CD14-positive monocyte (primary cell): ENCODE measurements at regions not wholly inside any gene's neighbourhood (a gene's known extent, or its start where the extent isn't known, plus 50 kb on each side); places are given as distances from the start of the nearest gene placed in this dataset.

ENCODE experiments used
- DNase-seq, 3 donors: peaks; one replicate each; pipeline ENCODE4 v3.0.0-alpha.2; 2011 to 2022
- H2AFZ ChIP-seq: 2 replicates; pipeline ENCODE4 v1.6.0; 2012; ENCODE audit warnings: mild to moderate bottlenecking, low read depth, low read length, inconsistent platforms; ENCODE audit not compliant: insufficient read depth, poor library complexity, severe bottlenecking
- H3K27ac ChIP-seq, 2 donors: 1 replicate in 1 of 2; 2 replicates in 1 of 2; pipeline ENCODE4 v1.5.1; 2012 to 2013; ENCODE audit warnings: low read length in 2 of 2, control low read depth in 1 of 2, inconsistent platforms in 1 of 2, low read depth in 1 of 2, mild to moderate bottlenecking in 1 of 2
- H3K27me3 ChIP-seq, 2 donors: one replicate each; pipeline versions ENCODE4 v1.6.0 to v1.6.1; 2011 to 2013; ENCODE audit warnings: low read length in 2 of 2; ENCODE audit not compliant: control insufficient read depth in 2 of 2, insufficient read depth in 2 of 2
- H3K36me3 ChIP-seq, 2 donors: replicated peaks in 1 of 2; 1 replicate in 1 of 2; 2 replicates in 1 of 2; pipeline versions ENCODE4 v1.5.1 to v1.6.1; 2012 to 2013; ENCODE audit warnings: low read length in 2 of 2, control low read depth in 1 of 2, inconsistent platforms in 1 of 2, mild to moderate bottlenecking in 1 of 2; ENCODE audit not compliant: insufficient read depth in 2 of 2, control insufficient read depth in 1 of 2
- H3K4me1 ChIP-seq, 2 donors: 1 replicate in 1 of 2; 2 replicates in 1 of 2; pipeline versions ENCODE4 v1.5.1 to v1.6.1; 2012 to 2013; ENCODE audit warnings: low read length in 2 of 2, control low read depth in 1 of 2, inconsistent platforms in 1 of 2, mild to moderate bottlenecking in 1 of 2, moderate library complexity in 1 of 2; ENCODE audit not compliant: insufficient read depth in 2 of 2, control insufficient read depth in 1 of 2
- H3K4me2 ChIP-seq: replicated peaks from 2 replicates; pipeline ENCODE3; 2012; ENCODE audit warnings: low read length, moderate library complexity, mild to moderate bottlenecking; ENCODE audit not compliant: poor library complexity, severe bottlenecking; ENCODE audit errors: extremely low read depth
- H3K4me3 ChIP-seq, 3 experiments: fragments of 200-600 bp in 1 of 3; sonication (generic) in 1 of 3; replicated peaks in 1 of 3; 1 replicate in 2 of 3; 2 replicates in 1 of 3; pipeline ENCODE4 v1.5.1; 2011 to 2013; ENCODE audit warnings: low read length in 3 of 3, mild to moderate bottlenecking in 3 of 3, control low read depth in 2 of 3, low read depth in 2 of 3, inconsistent platforms in 1 of 3, moderate library complexity in 1 of 3
- H3K79me2 ChIP-seq: 2 replicates; pipeline ENCODE4 v1.6.0; 2012; ENCODE audit warnings: mild to moderate bottlenecking, control low read depth, inconsistent platforms, low read length, moderate library complexity; ENCODE audit not compliant: insufficient read depth
- H3K9ac ChIP-seq: 2 replicates; pipeline ENCODE4 v1.6.0; 2017; ENCODE audit warnings: low read length, mild to moderate bottlenecking; ENCODE audit not compliant: insufficient read depth, poor library complexity, severe bottlenecking
- H3K9me3 ChIP-seq, 2 donors: replicated peaks in 1 of 2; 1 replicate in 1 of 2; 2 replicates in 1 of 2; pipeline versions ENCODE4 v1.5.1 to v1.6.1; 2012 to 2013; ENCODE audit warnings: low read length in 2 of 2, control low read depth in 1 of 2; ENCODE audit not compliant: control insufficient read depth in 1 of 2, insufficient read depth in 1 of 2
- H4K20me1 ChIP-seq: 2 replicates; pipeline ENCODE4 v1.6.0; 2012; ENCODE audit warnings: mild to moderate bottlenecking, low read length, control low read depth, moderate library complexity; ENCODE audit not compliant: insufficient read depth
- H3K27ac Mint-ChIP-seq, 7 donors: one replicate each; pipeline ENCODE4 v1.8.0; 2020; ENCODE audit warnings: mild to moderate bottlenecking in 7 of 7, mixed read lengths in 7 of 7, moderate library complexity in 6 of 7, inconsistent platforms in 2 of 7
- H3K27me3 Mint-ChIP-seq, 3 donors: one replicate each; pipeline ENCODE4 v1.8.0; 2021 to 2022; ENCODE audit warnings: low read depth in 3 of 3, mild to moderate bottlenecking in 3 of 3, mixed read lengths in 3 of 3, moderate library complexity in 3 of 3, inconsistent platforms in 1 of 3
- H3K36me3 Mint-ChIP-seq, 2 donors: one replicate each; pipeline ENCODE4 v1.8.0; 2020; ENCODE audit warnings: mixed read lengths in 2 of 2, inconsistent platforms in 1 of 2, mild to moderate bottlenecking in 1 of 2
- H3K4me1 Mint-ChIP-seq: one replicate; pipeline ENCODE4 v1.8.0; 2020; ENCODE audit warnings: mild to moderate bottlenecking, mixed read lengths
- H3K4me3 Mint-ChIP-seq, 2 donors: one replicate each; pipeline ENCODE4 v1.8.0; 2020; ENCODE audit warnings: mild to moderate bottlenecking in 2 of 2, mixed read lengths in 2 of 2, moderate library complexity in 1 of 2
- H3K9me3 Mint-ChIP-seq, 7 donors: one replicate each; pipeline ENCODE4 v1.8.0; 2020 to 2022; ENCODE audit warnings: mixed read lengths in 7 of 7, mild to moderate bottlenecking in 6 of 7, moderate library complexity in 6 of 7, inconsistent platforms in 2 of 7
- WGBS: methylation state at CpG from one replicate; pipeline ENCODE4 v1.1.5; 2013; ENCODE audit warnings: missing lambda C conversion rate; ENCODE audit not compliant: insufficient coverage; 5-methylcytosine and 5-hydroxymethylcytosine counted together
- intact Hi-C, 2 donors: fragments of 100-400 bp; cut with micrococcal nuclease; formaldehyde crosslinking; loops; one replicate each; pipeline versions ENCODE4 v1.15.0 to v1.15.1; 2023
- TF ChIP-seq, protein P1 (sequence below): fragments of 200-600 bp; IDR thresholded peaks from one replicate; pipeline ENCODE4 v1.8.0; 2022; ENCODE audit warnings: antibody characterized with exemption, mild to moderate bottlenecking

DNA sequence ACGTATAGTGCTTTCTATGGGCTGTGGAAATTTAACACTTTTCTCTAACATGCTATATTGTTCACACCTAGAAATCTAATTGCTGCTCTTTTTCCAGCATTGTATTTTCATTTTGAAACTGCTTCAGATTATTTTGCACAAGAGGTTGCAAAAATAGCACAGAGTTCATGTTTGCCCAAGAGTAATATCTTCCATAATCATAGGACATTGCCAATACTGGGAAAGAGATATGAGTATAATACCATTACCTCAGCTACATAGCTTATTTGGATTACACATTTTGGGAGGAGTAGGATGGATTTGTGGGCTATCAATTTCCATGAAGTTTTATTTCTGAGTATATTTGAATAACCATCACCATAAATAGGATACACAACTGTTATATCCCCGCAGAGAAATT lies 717.1 kb downstream of the CDH9 start:
- Mint-ChIP-seq H3K36me3 (no peaks in the 10 kb centered on the region), H3K27me3 (no peaks in the 10 kb centered on the region), H3K4me3 (no peak overlapping the region), H3K27ac (no peak overlapping the region), H3K9me3 (peaks cover 0 to 10% (median 1%) of the 10 kb centered on the region in 7 donors), H3K4me1 (no peaks in the 10 kb centered on the region)
- H3K36me3 ChIP-seq: no peaks in the 10 kb centered on the region
- H3K9me3 ChIP-seq: peaks cover 0 to 19% of the 10 kb centered on the region in 2 donors
- H3K4me1 ChIP-seq: no peaks in the 10 kb centered on the region
- WGBS: no CpG with 5 or more reads among the region's 2 CpGs
- intact Hi-C loops: no loop called here
- no peak overlapping the region for H2AFZ ChIP-seq
- H3K27ac ChIP-seq: no peak overlapping the region
- H3K4me2 ChIP-seq: no peak overlapping the region
- no peaks in the 10 kb centered on the region for H3K27me3 ChIP-seq
- no peak for DNase-seq
- H3K9ac ChIP-seq: no peak overlapping the region
- no peak overlapping the region for H3K4me3 ChIP-seq
- no peaks in the 10 kb centered on the region for H3K79me2 ChIP-seq
- no peaks in the 10 kb centered on the region for H4K20me1 ChIP-seq
- TF ChIP-seq, protein P1, sequence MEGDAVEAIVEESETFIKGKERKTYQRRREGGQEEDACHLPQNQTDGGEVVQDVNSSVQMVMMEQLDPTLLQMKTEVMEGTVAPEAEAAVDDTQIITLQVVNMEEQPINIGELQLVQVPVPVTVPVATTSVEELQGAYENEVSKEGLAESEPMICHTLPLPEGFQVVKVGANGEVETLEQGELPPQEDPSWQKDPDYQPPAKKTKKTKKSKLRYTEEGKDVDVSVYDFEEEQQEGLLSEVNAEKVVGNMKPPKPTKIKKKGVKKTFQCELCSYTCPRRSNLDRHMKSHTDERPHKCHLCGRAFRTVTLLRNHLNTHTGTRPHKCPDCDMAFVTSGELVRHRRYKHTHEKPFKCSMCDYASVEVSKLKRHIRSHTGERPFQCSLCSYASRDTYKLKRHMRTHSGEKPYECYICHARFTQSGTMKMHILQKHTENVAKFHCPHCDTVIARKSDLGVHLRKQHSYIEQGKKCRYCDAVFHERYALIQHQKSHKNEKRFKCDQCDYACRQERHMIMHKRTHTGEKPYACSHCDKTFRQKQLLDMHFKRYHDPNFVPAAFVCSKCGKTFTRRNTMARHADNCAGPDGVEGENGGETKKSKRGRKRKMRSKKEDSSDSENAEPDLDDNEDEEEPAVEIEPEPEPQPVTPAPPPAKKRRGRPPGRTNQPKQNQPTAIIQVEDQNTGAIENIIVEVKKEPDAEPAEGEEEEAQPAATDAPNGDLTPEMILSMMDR: no peak

DNA sequence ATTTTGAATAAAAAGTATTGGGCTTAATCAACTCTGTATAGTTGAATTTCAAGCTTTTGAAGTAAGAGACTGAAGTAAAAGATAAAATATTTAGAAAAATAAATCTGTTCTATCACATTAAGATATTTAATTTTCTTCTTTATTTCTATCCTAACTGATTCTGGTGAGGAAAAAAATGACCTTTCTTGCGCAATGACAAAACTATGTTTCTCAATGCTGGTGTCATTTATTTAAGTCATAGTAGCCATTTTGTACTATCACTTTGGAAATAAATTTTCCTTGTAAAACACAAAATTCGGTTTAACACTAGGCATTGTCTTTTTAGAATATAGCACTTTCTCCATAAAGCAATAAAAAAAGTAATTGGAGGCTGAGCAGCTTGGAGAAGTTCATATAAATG lies 728.0 kb downstream of the CDH9 start:
- Mint-ChIP-seq H3K4me1 (no peaks in the 10 kb centered on the region), H3K4me3 (no peak overlapping the region), H3K36me3 (no peaks in the 10 kb centered on the region), H3K27ac (no peak overlapping the region), H3K27me3 (no peaks in the 10 kb centered on the region), H3K9me3 (peaks cover 0 to 6% (median 0%) of the 10 kb centered on the region in 7 donors)
- Histone ChIP-seq H4K20me1 (no peaks in the 10 kb centered on the region), H3K79me2 (no peaks in the 10 kb centered on the region), H3K9me3 (no peaks in the 10 kb centered on the region), H3K4me3 (no peak overlapping the region), H3K4me1 (no peaks in the 10 kb centered on the region), H2AFZ (no peak overlapping the region), H3K27ac (no peak overlapping the region), H3K36me3 (no peaks in the 10 kb centered on the region), H3K9ac (no peak overlapping the region), H3K4me2 (no peak overlapping the region), H3K27me3 (no peaks in the 10 kb centered on the region)
- DNase-seq: no peak
- WGBS: no CpG with 5 or more reads among the region's 2 CpGs
- intact Hi-C loops: no loop called here
- TF ChIP-seq, protein P1: no peak
